ENCODE measurements at regions not wholly inside any gene's neighbourhood (a gene's known extent, or its start where the extent isn't known, plus 50 kb on each side); places are given as distances from the start of the nearest gene placed in this dataset.

GRCh38 chrX:120819126-120819525 is 56.5 kb downstream of the CT47B1 start:
- no peak overlapping the region for H3K27ac ChIP-seq (ENCODE audit: low read length)
- no peak overlapping the region for H3K4me2 ChIP-seq (ENCODE audit: low read depth, low read length, poor library complexity, severe bottlenecking)
- H4K20me1 ChIP-seq (ENCODE audit: insufficient read depth, low read depth, low read length), result no peaks in the 10 kb centered on the region
- no peak overlapping the region for H2AFZ ChIP-seq (ENCODE audit: low read length)
- no peaks in the 10 kb centered on the region for H3K4me1 ChIP-seq (ENCODE audit: low read length)
- no peaks in the 10 kb centered on the region for H3K36me3 ChIP-seq (ENCODE audit: insufficient read depth, low read length)
- DNase-seq, result no peak
- H3K79me2 ChIP-seq (ENCODE audit: low read length), result no peaks in the 10 kb centered on the region
- H3K9me2 ChIP-seq (replicated peaks; ENCODE audit: insufficient read depth, low read length), result no peaks in the 10 kb centered on the region
- H3K9ac ChIP-seq (ENCODE audit: low read length), result no peak overlapping the region
- no peaks in the 10 kb centered on the region for H3K27me3 ChIP-seq (ENCODE audit: low read length)
- no peaks in the 10 kb centered on the region for H3K9me3 ChIP-seq (ENCODE audit: low read length)
- H3K4me3 ChIP-seq (ENCODE audit: low read length), result no peak overlapping the region

GRCh38 chrX:120813982-120814381 is 61.7 kb downstream of the CT47B1 start:
- H3K4me3 ChIP-seq (ENCODE audit: low read length), result no peak overlapping the region
- no peak overlapping the region for H3K9ac ChIP-seq (ENCODE audit: low read length)
- no peak overlapping the region for H3K27ac ChIP-seq (ENCODE audit: low read length)
- H4K20me1 ChIP-seq (ENCODE audit: insufficient read depth, low read depth, low read length), result no peaks in the 10 kb centered on the region
- H3K79me2 ChIP-seq (ENCODE audit: low read length), result no peaks in the 10 kb centered on the region
- H3K9me3 ChIP-seq (ENCODE audit: low read length), result no peaks in the 10 kb centered on the region
- H2AFZ ChIP-seq (ENCODE audit: low read length), result no peak overlapping the region
- no peak for DNase-seq
- H3K36me3 ChIP-seq (ENCODE audit: insufficient read depth, low read length), result no peaks in the 10 kb centered on the region
- no peaks in the 10 kb centered on the region for H3K27me3 ChIP-seq (ENCODE audit: low read length)
- H3K4me1 ChIP-seq (ENCODE audit: low read length), result no peaks in the 10 kb centered on the region
- H3K9me2 ChIP-seq (replicated peaks; ENCODE audit: insufficient read depth, low read length), result no peaks in the 10 kb centered on the region
- no peak overlapping the region for H3K4me2 ChIP-seq (ENCODE audit: low read depth, low read length, poor library complexity, severe bottlenecking)

GRCh38 chrX:120801426-120801825 is 74.2 kb downstream of the CT47B1 start:
- no peaks in the 10 kb centered on the region for H3K27me3 ChIP-seq (ENCODE audit: low read length)
- H3K4me3 ChIP-seq (ENCODE audit: low read length), result no peak overlapping the region
- no peaks in the 10 kb centered on the region for H4K20me1 ChIP-seq (ENCODE audit: insufficient read depth, low read depth, low read length)
- no peaks in the 10 kb centered on the region for H3K4me1 ChIP-seq (ENCODE audit: low read length)
- no peaks in the 10 kb centered on the region for H3K36me3 ChIP-seq (ENCODE audit: insufficient read depth, low read length)
- H3K79me2 ChIP-seq (ENCODE audit: low read length), result no peaks in the 10 kb centered on the region
- H3K4me2 ChIP-seq (ENCODE audit: low read depth, low read length, poor library complexity, severe bottlenecking), result no peak overlapping the region
- no peak overlapping the region for H3K9ac ChIP-seq (ENCODE audit: low read length)
- H3K27ac ChIP-seq (ENCODE audit: low read length), result no peak overlapping the region
- no peaks in the 10 kb centered on the region for H3K9me3 ChIP-seq (ENCODE audit: low read length)
- no peak overlapping the region for H2AFZ ChIP-seq (ENCODE audit: low read length)
- no peak for DNase-seq
- no peaks in the 10 kb centered on the region for H3K9me2 ChIP-seq (replicated peaks; ENCODE audit: insufficient read depth, low read length)

GRCh38 chrX:120797188-120797851 is 78.3 kb downstream of the CT47B1 start:
- Histone ChIP-seq H2AFZ (ENCODE audit: low read length) (no peak overlapping the region), H3K9me2 (replicated peaks; ENCODE audit: insufficient read depth, low read length) (no peaks in the 10 kb centered on the region), H3K36me3 (ENCODE audit: insufficient read depth, low read length) (no peaks in the 10 kb centered on the region), H4K20me1 (ENCODE audit: insufficient read depth, low read depth, low read length) (no peaks in the 10 kb centered on the region), H3K4me3 (ENCODE audit: low read length) (no peak overlapping the region), H3K9ac (ENCODE audit: low read length) (no peak overlapping the region), H3K9me3 (ENCODE audit: low read length) (no peaks in the 10 kb centered on the region), H3K27ac (ENCODE audit: low read length) (no peak overlapping the region), H3K4me1 (ENCODE audit: low read length) (no peaks in the 10 kb centered on the region), H3K4me2 (ENCODE audit: low read depth, low read length, poor library complexity, severe bottlenecking) (no peak overlapping the region), H3K27me3 (ENCODE audit: low read length) (no peaks in the 10 kb centered on the region), H3K79me2 (ENCODE audit: low read length) (no peaks in the 10 kb centered on the region)
- no peak for DNase-seq

GRCh38 chrX:120795301-120795700 is 80.4 kb downstream of the CT47B1 start:
- no peaks in the 10 kb centered on the region for H3K79me2 ChIP-seq (ENCODE audit: low read length)
- no peaks in the 10 kb centered on the region for H4K20me1 ChIP-seq (ENCODE audit: insufficient read depth, low read depth, low read length)
- H3K9me2 ChIP-seq (replicated peaks; ENCODE audit: insufficient read depth, low read length), result no peaks in the 10 kb centered on the region
- no peaks in the 10 kb centered on the region for H3K4me1 ChIP-seq (ENCODE audit: low read length)
- H2AFZ ChIP-seq (ENCODE audit: low read length), result no peak overlapping the region
- no peak overlapping the region for H3K27ac ChIP-seq (ENCODE audit: low read length)
- no peaks in the 10 kb centered on the region for H3K9me3 ChIP-seq (ENCODE audit: low read length)
- no peaks in the 10 kb centered on the region for H3K36me3 ChIP-seq (ENCODE audit: insufficient read depth, low read length)
- H3K4me3 ChIP-seq (ENCODE audit: low read length), result no peak overlapping the region
- no peak overlapping the region for H3K4me2 ChIP-seq (ENCODE audit: low read depth, low read length, poor library complexity, severe bottlenecking)
- DNase-seq, result no peak
- H3K27me3 ChIP-seq (ENCODE audit: low read length), result no peaks in the 10 kb centered on the region
- H3K9ac ChIP-seq (ENCODE audit: low read length), result no peak overlapping the region

GRCh38 chrX:120794525-120794975 is 81.1 kb downstream of the CT47B1 start:
- no peaks in the 10 kb centered on the region for H3K4me1 ChIP-seq (ENCODE audit: low read length)
- H3K4me2 ChIP-seq (ENCODE audit: low read depth, low read length, poor library complexity, severe bottlenecking), result no peak overlapping the region
- H3K9ac ChIP-seq (ENCODE audit: low read length), result no peak overlapping the region
- no peak overlapping the region for H3K27ac ChIP-seq (ENCODE audit: low read length)
- no peaks in the 10 kb centered on the region for H3K9me3 ChIP-seq (ENCODE audit: low read length)
- no peak overlapping the region for H2AFZ ChIP-seq (ENCODE audit: low read length)
- DNase-seq, result no peak
- no peaks in the 10 kb centered on the region for H4K20me1 ChIP-seq (ENCODE audit: insufficient read depth, low read depth, low read length)
- H3K27me3 ChIP-seq (ENCODE audit: low read length), result no peaks in the 10 kb centered on the region
- no peaks in the 10 kb centered on the region for H3K9me2 ChIP-seq (replicated peaks; ENCODE audit: insufficient read depth, low read length)
- H3K36me3 ChIP-seq (ENCODE audit: insufficient read depth, low read length), result no peaks in the 10 kb centered on the region
- H3K79me2 ChIP-seq (ENCODE audit: low read length), result no peaks in the 10 kb centered on the region
- no peak overlapping the region for H3K4me3 ChIP-seq (ENCODE audit: low read length)

DNA sequence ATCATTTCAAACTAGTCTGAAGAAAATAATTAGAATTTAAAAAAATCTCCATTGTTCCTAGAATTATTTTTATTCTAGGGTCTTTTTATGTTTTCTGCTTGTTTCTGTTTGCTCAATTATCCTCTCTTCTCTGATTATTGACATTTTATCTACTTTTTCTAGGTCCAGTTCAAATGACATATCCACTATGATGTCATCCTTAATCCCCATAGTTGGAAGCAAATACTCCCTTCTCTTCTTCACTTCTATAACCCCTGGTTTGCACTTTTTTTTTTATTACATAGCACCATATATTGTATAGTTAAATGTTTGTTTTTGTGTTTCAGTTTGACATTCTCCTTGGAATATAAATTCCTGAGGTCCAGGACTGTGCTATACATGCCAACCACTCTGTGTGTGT is 82.6 kb downstream of the CT47B1 start:
- DNase-seq, result no peak
- Histone ChIP-seq H4K20me1 (ENCODE audit: insufficient read depth, low read depth, low read length) (no peaks in the 10 kb centered on the region), H3K9me3 (ENCODE audit: low read length) (no peaks in the 10 kb centered on the region), H3K27ac (ENCODE audit: low read length) (no peak overlapping the region), H3K36me3 (ENCODE audit: insufficient read depth, low read length) (no peaks in the 10 kb centered on the region), H3K79me2 (ENCODE audit: low read length) (no peaks in the 10 kb centered on the region), H3K9me2 (replicated peaks; ENCODE audit: insufficient read depth, low read length) (no peaks in the 10 kb centered on the region), H3K4me1 (ENCODE audit: low read length) (no peaks in the 10 kb centered on the region), H3K4me2 (ENCODE audit: low read depth, low read length, poor library complexity, severe bottlenecking) (no peak overlapping the region), H2AFZ (ENCODE audit: low read length) (no peak overlapping the region), H3K4me3 (ENCODE audit: low read length) (no peak overlapping the region), H3K27me3 (ENCODE audit: low read length) (no peaks in the 10 kb centered on the region), H3K9ac (ENCODE audit: low read length) (no peak overlapping the region)

- Histone ChIP-seq H2AFZ (ENCODE audit: low read length) (no peak overlapping the region), H3K9me3 (ENCODE audit: low read length) (no peaks in the 10 kb centered on the region), H3K9ac (ENCODE audit: low read length) (no peak overlapping the region), H3K4me3 (ENCODE audit: low read length) (no peak overlapping the region), H4K20me1 (ENCODE audit: insufficient read depth, low read depth, low read length) (no peaks in the 10 kb centered on the region), H3K36me3 (ENCODE audit: insufficient read depth, low read length) (no peaks in the 10 kb centered on the region), H3K9me2 (replicated peaks; ENCODE audit: insufficient read depth, low read length) (no peaks in the 10 kb centered on the region), H3K4me2 (ENCODE audit: low read depth, low read length, poor library complexity, severe bottlenecking) (no peak overlapping the region), H3K79me2 (ENCODE audit: low read length) (no peaks in the 10 kb centered on the region), H3K27ac (ENCODE audit: low read length) (no peak overlapping the region), H3K27me3 (ENCODE audit: low read length) (no peaks in the 10 kb centered on the region), H3K4me1 (ENCODE audit: low read length) (no peaks in the 10 kb centered on the region)
- no peak for DNase-seq
These were observed 84.5 kb downstream of the CT47B1 start for GRCh38 chrX:120791013-120791643.

Measured in Karpas-422 (cell line).